ENCODE measurements at regions not wholly inside any gene's neighbourhood (a gene's known extent, or its start where the extent isn't known, plus 50 kb on each side); places are given as distances from the start of the nearest gene placed in this dataset.
A peak's percentile ranks its signal among the peaks of the same experiment; 100 is the strongest.
"Not testable (repeated sequence)": the region's sequence is repeated elsewhere in the genome, so short reads cannot be mapped to it uniquely, and the experiment has no call there.

GRCh38 chr9:40913928-40914673 lies 214.4 kb downstream of the FOXD4L6 start:
- H3K4me2 ChIP-seq (replicated peaks; ENCODE audit: extremely low read depth, low read length, poor library complexity, severe bottlenecking) = no peak overlapping the region
- H3K79me2 ChIP-seq (ENCODE audit: insufficient read depth, low read length) = no peaks in the 10 kb centered on the region
- H3K4me3 ChIP-seq (replicated peaks in 1 of 3; ENCODE audit: low read depth in 2 of 3, low read length in 3 of 3) = no peak overlapping the region
- H3K4me3 Mint-ChIP-seq = no peak overlapping the region
- H3K9me3 Mint-ChIP-seq = peaks cover 55 to 82% (median 76%) of the 10 kb centered on the region in 7 donors
- H3K4me1 ChIP-seq (ENCODE audit: control insufficient read depth in 1 of 2, insufficient read depth in 2 of 2, low read length in 2 of 2) = no peaks in the 10 kb centered on the region
- no peak for TF ChIP-seq CTCF (IDR thresholded peaks at IDR 0.05)
- H3K4me1 Mint-ChIP-seq = no peaks in the 10 kb centered on the region
- H3K36me3 ChIP-seq (replicated peaks in 1 of 2; ENCODE audit: control insufficient read depth in 1 of 2, insufficient read depth in 2 of 2, low read length in 2 of 2) = no peaks in the 10 kb centered on the region
- no peak overlapping the region for H3K9ac ChIP-seq (ENCODE audit: insufficient read depth, low read length, poor library complexity, severe bottlenecking)
- H3K27ac ChIP-seq (ENCODE audit: low read depth in 1 of 2, low read length in 2 of 2) = no peak overlapping the region
- H4K20me1 ChIP-seq (ENCODE audit: insufficient read depth, low read length) = no peaks in the 10 kb centered on the region
- intact Hi-C loops (cut with micrococcal nuclease) = no loop called here
- peaks cover 59 to 75% of the 10 kb centered on the region in 2 donors for H3K9me3 ChIP-seq (replicated peaks in 1 of 2; ENCODE audit: control insufficient read depth in 1 of 2, insufficient read depth in 1 of 2, low read length in 2 of 2)
- no peaks in the 10 kb centered on the region for H3K27me3 Mint-ChIP-seq (ENCODE audit: low read depth in 3 of 3)
- no peak overlapping the region for H2AFZ ChIP-seq (ENCODE audit: insufficient read depth, low read depth, low read length, poor library complexity, severe bottlenecking)
- H3K27me3 ChIP-seq (ENCODE audit: control insufficient read depth in 2 of 2, insufficient read depth in 2 of 2, low read length in 2 of 2) = no peaks in the 10 kb centered on the region
- H3K36me3 Mint-ChIP-seq = no peaks in the 10 kb centered on the region
- H3K27ac Mint-ChIP-seq = no peak overlapping the region
- WGBS (ENCODE audit: insufficient coverage) = 62% methylated on average over 7 of the region's 8 CpGs
- DNase-seq = peak in 1 of 3 donors; percentile 3

GRCh38 chr9:40913096-40913719 lies 215.3 kb downstream of the FOXD4L6 start:
- Mint-ChIP-seq H3K4me1 (no peaks in the 10 kb centered on the region), H3K4me3 (no peak overlapping the region), H3K27me3 (ENCODE audit: low read depth in 3 of 3) (no peaks in the 10 kb centered on the region), H3K27ac (no peak overlapping the region), H3K9me3 (peaks cover 50 to 82% (median 80%) of the 10 kb centered on the region in 7 donors), H3K36me3 (no peaks in the 10 kb centered on the region)
- intact Hi-C loops (cut with micrococcal nuclease) = no loop called here
- no peak for TF ChIP-seq CTCF (IDR thresholded peaks at IDR 0.05)
- no peaks in the 10 kb centered on the region for H3K27me3 ChIP-seq (ENCODE audit: control insufficient read depth in 2 of 2, insufficient read depth in 2 of 2, low read length in 2 of 2)
- no peak overlapping the region for H3K4me3 ChIP-seq (replicated peaks in 1 of 3; ENCODE audit: low read depth in 2 of 3, low read length in 3 of 3)
- 71% methylated on average over 11 of the region's 11 CpGs for WGBS (ENCODE audit: insufficient coverage)
- no peak overlapping the region for H2AFZ ChIP-seq (ENCODE audit: insufficient read depth, low read depth, low read length, poor library complexity, severe bottlenecking)
- DNase-seq = no peak
- no peak overlapping the region for H3K9ac ChIP-seq (ENCODE audit: insufficient read depth, low read length, poor library complexity, severe bottlenecking)
- H3K9me3 ChIP-seq (replicated peaks in 1 of 2; ENCODE audit: control insufficient read depth in 1 of 2, insufficient read depth in 1 of 2, low read length in 2 of 2) = peaks cover 67 to 84% of the 10 kb centered on the region in 2 donors
- no peak overlapping the region for H3K27ac ChIP-seq (ENCODE audit: low read depth in 1 of 2, low read length in 2 of 2)
- no peaks in the 10 kb centered on the region for H4K20me1 ChIP-seq (ENCODE audit: insufficient read depth, low read length)
- no peak overlapping the region for H3K4me2 ChIP-seq (replicated peaks; ENCODE audit: extremely low read depth, low read length, poor library complexity, severe bottlenecking)
- H3K36me3 ChIP-seq (replicated peaks in 1 of 2; ENCODE audit: control insufficient read depth in 1 of 2, insufficient read depth in 2 of 2, low read length in 2 of 2) = no peaks in the 10 kb centered on the region
- no peaks in the 10 kb centered on the region for H3K79me2 ChIP-seq (ENCODE audit: insufficient read depth, low read length)
- H3K4me1 ChIP-seq (ENCODE audit: control insufficient read depth in 1 of 2, insufficient read depth in 2 of 2, low read length in 2 of 2) = no peaks in the 10 kb centered on the region

- H3K4me1 Mint-ChIP-seq; H3K4me2 ChIP-seq (replicated peaks; ENCODE audit: extremely low read depth, low read length, poor library complexity, severe bottlenecking); H3K9ac ChIP-seq (ENCODE audit: insufficient read depth, low read length, poor library complexity, severe bottlenecking); H3K27me3 ChIP-seq (ENCODE audit: control insufficient read depth in 2 of 2, insufficient read depth in 2 of 2, low read length in 2 of 2); H4K20me1 ChIP-seq (ENCODE audit: insufficient read depth, low read length); H3K27ac ChIP-seq (ENCODE audit: low read depth in 1 of 2, low read length in 2 of 2); H2AFZ ChIP-seq (ENCODE audit: insufficient read depth, low read depth, low read length, poor library complexity, severe bottlenecking); H3K36me3 ChIP-seq (replicated peaks in 1 of 2; ENCODE audit: control insufficient read depth in 1 of 2, insufficient read depth in 2 of 2, low read length in 2 of 2); H3K36me3 Mint-ChIP-seq; H3K27me3 Mint-ChIP-seq (ENCODE audit: low read depth in 3 of 3); H3K4me3 ChIP-seq (replicated peaks in 1 of 3; ENCODE audit: low read depth in 2 of 3, low read length in 3 of 3); intact Hi-C loops (cut with micrococcal nuclease); H3K79me2 ChIP-seq (ENCODE audit: insufficient read depth, low read length); H3K4me1 ChIP-seq (ENCODE audit: control insufficient read depth in 1 of 2, insufficient read depth in 2 of 2, low read length in 2 of 2); DNase-seq; H3K4me3 Mint-ChIP-seq: not testable (repeated sequence)
- Mint-ChIP-seq H3K9me3 (peaks cover 49 to 85% (median 83%) of the 10 kb centered on the region in 7 donors), H3K27ac (peak overlapping the region in 1 of 7 donors; percentile 12)
- WGBS (ENCODE audit: insufficient coverage) = 78% methylated on average over 4 of the region's 4 CpGs
- peaks cover 72 to 89% of the 10 kb centered on the region in 2 donors for H3K9me3 ChIP-seq (replicated peaks in 1 of 2; ENCODE audit: control insufficient read depth in 1 of 2, insufficient read depth in 1 of 2, low read length in 2 of 2)
These were observed 215.8 kb downstream of the FOXD4L6 start for GRCh38 chr9:40912679-40913078.
